ENCODE measurements at regions not wholly inside any gene's neighbourhood (a gene's known extent, or its start where the extent isn't known, plus 50 kb on each side); places are given as distances from the start of the nearest gene placed in this dataset.

GRCh38 chr2:49225126-49225525 lies 70.8 kb upstream of the FSHR start:
- Histone ChIP-seq H3K4me1 (ENCODE audit: insufficient read depth, low read length) (no peaks in the 10 kb centered on the region), H4K8ac (replicated peaks; ENCODE audit: insufficient read length, low read depth, low read length) (no peak overlapping the region), H2BK20ac (ENCODE audit: low read depth, low read length, poor library complexity, severe bottlenecking) (no peak overlapping the region), H2BK120ac (ENCODE audit: low read depth, low read length, poor library complexity, severe bottlenecking) (no peak overlapping the region), H3K27me3 (ENCODE audit: insufficient read depth, low read length) (no peaks in the 10 kb centered on the region), H3K4me2 (ENCODE audit: insufficient read depth, insufficient read length, low read length) (no peak overlapping the region), H3K4ac (ENCODE audit: low read depth, low read length) (no peak overlapping the region), H2BK5ac (ENCODE audit: insufficient read length, low read length) (no peak overlapping the region), H3K9me3 (ENCODE audit: control insufficient read depth, low read depth, low read length) (no peaks in the 10 kb centered on the region), H2BK15ac (ENCODE audit: low read depth, low read length) (no peak overlapping the region), H2AFZ (ENCODE audit: low read length) (no peak overlapping the region), H3K18ac (ENCODE audit: insufficient read length, low read depth, low read length) (no peak overlapping the region), H3K56ac (ENCODE audit: insufficient read length, low read depth, low read length) (no peak overlapping the region), H3K79me1 (ENCODE audit: insufficient read depth, low read depth, low read length, poor library complexity, severe bottlenecking) (no peaks in the 10 kb centered on the region), H3K23me2 (ENCODE audit: insufficient read length, low read depth, low read length, poor library complexity, severe bottlenecking) (no peaks in the 10 kb centered on the region), H3K27ac (ENCODE audit: insufficient read length, low read depth, low read length) (no peak overlapping the region), H4K91ac (ENCODE audit: insufficient read length, low read depth, low read length) (no peak overlapping the region), H4K5ac (ENCODE audit: insufficient read length, low read depth, low read length) (no peak overlapping the region), H2BK12ac (ENCODE audit: insufficient read length, low read depth, low read length) (no peak overlapping the region), H3K14ac (ENCODE audit: insufficient read depth, low read length) (no peak overlapping the region), H3K23ac (ENCODE audit: insufficient read length, low read depth, low read length) (no peak overlapping the region), H2AK5ac (ENCODE audit: insufficient read length, low read length) (no peak overlapping the region), H3T11ph (ENCODE audit: low read length) (no peak overlapping the region), H4K20me1 (ENCODE audit: control insufficient read depth, insufficient read depth, insufficient read length) (no peaks in the 10 kb centered on the region), H3K79me2 (ENCODE audit: insufficient read depth, low read length) (no peaks in the 10 kb centered on the region), H3K9ac (ENCODE audit: extremely low read depth, insufficient read length, low read length) (no peak overlapping the region)
- Mint-ChIP-seq H3K9me3 (no peaks in the 10 kb centered on the region), H3K27me3 (ENCODE audit: low read depth) (no peaks in the 10 kb centered on the region), H3K4me1 (peaks cover 3% of the 10 kb centered on the region in 2 experiments), H3K36me3 (ENCODE audit: insufficient read depth in 1 of 3, low read depth in 3 of 3) (no peaks in the 10 kb centered on the region), H3K27ac (no peak overlapping the region), H3K4me3 (no peak overlapping the region)
- DNase-seq = no peak
- no peak for TF ChIP-seq CTCF (conservative IDR thresholded peaks at IDR 0.05)
